ENCODE measurements at regions not wholly inside any gene's neighbourhood (a gene's known extent, or its start where the extent isn't known, plus 50 kb on each side); places are given as distances from the start of the nearest gene placed in this dataset.

DNA sequence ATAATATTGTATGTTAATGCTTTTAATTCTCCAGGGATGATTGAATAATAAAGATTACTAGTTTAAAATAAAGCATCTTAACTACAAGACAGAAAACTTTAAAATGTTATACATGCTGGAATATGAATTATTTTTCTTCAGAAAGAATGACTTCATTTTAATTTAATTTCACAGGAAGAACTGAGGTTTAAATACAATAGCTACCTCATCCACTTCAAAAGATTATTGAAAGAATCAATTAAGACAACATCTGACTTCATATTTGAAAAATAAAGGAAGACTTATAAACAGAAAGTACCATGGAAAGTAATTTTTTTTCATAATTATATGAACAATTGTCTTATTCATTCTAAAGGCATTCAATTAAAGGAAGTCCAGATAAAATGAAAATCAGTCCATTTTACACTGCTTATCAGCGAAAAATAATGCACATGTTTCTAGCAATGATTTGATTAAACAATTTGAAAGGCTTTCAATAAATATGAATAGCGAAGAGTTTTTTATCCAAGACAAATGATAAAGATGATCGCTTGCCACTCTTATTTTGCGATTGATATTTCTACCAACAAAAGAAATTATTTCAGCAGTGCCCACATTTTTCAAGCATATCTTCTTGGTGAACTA lies 368.5 kb upstream of the OPRM1 start:
- TF ChIP-seq CTCF (IDR thresholded peaks at IDR 0.05) (no peak), EZH2 (IDR thresholded peaks at IDR 0.05; ENCODE audit: borderline replicate concordance, insufficient read depth, low read depth, low read length, poor library complexity, severe bottlenecking) (no peak)
